HEK293T (cell line): ENCODE measurements at regions not wholly inside any gene's neighbourhood (a gene's known extent, or its start where the extent isn't known, plus 50 kb on each side); places are given as distances from the start of the nearest gene placed in this dataset.

Experiments
- ARNT ChIP-seq: fragments of 450-650 bp; IDR thresholded peaks from 2 replicates; pipeline ENCODE4 v1.6.1; 2017; ENCODE audit warnings: mild to moderate bottlenecking
- BHLHE40 ChIP-seq: fragments of 450-650 bp; IDR thresholded peaks from 2 replicates; pipeline ENCODE4 v1.6.1; 2016; ENCODE audit warnings: mild to moderate bottlenecking, moderate library complexity, borderline replicate concordance
- ELF4 ChIP-seq: fragments of 450-650 bp; IDR thresholded peaks from 2 replicates; pipeline ENCODE4 v1.6.1; 2017; ENCODE audit warnings: antibody characterized with exemption
- FOXK2 ChIP-seq: fragments of 450-650 bp; IDR thresholded peaks from 2 replicates; pipeline ENCODE4 v1.6.1; 2016; ENCODE audit warnings: mild to moderate bottlenecking
- FOXM1 ChIP-seq: fragments of 450-650 bp; IDR thresholded peaks from 2 replicates; pipeline ENCODE4 v1.6.1; 2017; ENCODE audit warnings: mild to moderate bottlenecking, borderline replicate concordance
- HDGF ChIP-seq: fragments of 450-650 bp; IDR thresholded peaks from 2 replicates; pipeline ENCODE4 v1.6.1; 2017; ENCODE audit warnings: antibody characterized with exemption, borderline replicate concordance
- LEF1 ChIP-seq: fragments of 450-650 bp; IDR thresholded peaks from 2 replicates; pipeline ENCODE4 v1.6.1; 2017; ENCODE audit warnings: mild to moderate bottlenecking, borderline replicate concordance
- NFRKB ChIP-seq: fragments of 450-650 bp; IDR thresholded peaks from 2 replicates; pipeline ENCODE4 v1.6.1; 2016; ENCODE audit warnings: mild to moderate bottlenecking, moderate library complexity
- SP1 ChIP-seq: fragments of 450-650 bp; IDR thresholded peaks from 2 replicates; pipeline ENCODE4 v1.6.1; 2017

- TF ChIP-seq LEF1 = no peak
- TF ChIP-seq ELF4 = no peak
- TF ChIP-seq SP1 = no peak
- TF ChIP-seq HDGF = no peak
- no peak for TF ChIP-seq FOXM1
- TF ChIP-seq ARNT = no peak
- no peak for TF ChIP-seq BHLHE40
- no peak for TF ChIP-seq NFRKB
- no peak for TF ChIP-seq FOXK2
Observed at GRCh38 chr9:31259824-31260223, 1124.6 kb upstream of the ACO1 start.
